ENCODE measurements at regions not wholly inside any gene's neighbourhood (a gene's known extent, or its start where the extent isn't known, plus 50 kb on each side); places are given as distances from the start of the nearest gene placed in this dataset.
"Not testable (repeated sequence)": the region's sequence is repeated elsewhere in the genome, so short reads cannot be mapped to it uniquely, and the experiment has no call there.

DNA sequence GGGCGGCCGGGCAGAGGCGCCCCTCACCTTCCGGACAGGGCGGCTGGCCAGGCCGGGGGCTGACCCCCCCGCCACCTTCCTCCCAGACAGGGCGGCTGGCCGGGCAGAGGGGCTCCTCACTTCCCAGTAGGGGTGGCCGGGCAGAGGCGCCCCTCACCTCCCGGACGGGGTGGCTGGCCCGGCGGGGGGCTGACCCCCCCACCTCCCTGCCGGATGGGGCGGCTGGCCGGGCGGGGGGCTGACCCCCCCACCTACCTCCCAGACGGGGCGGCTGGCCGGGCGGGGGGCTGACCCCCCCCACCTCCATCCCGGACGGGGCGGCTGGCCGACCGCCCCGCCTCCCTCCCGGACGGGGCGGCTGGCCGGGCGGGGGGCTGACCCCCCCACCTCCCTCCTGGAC is 1615.5 kb upstream of the C9orf72 start:
- TF ChIP-seq, protein P1, sequence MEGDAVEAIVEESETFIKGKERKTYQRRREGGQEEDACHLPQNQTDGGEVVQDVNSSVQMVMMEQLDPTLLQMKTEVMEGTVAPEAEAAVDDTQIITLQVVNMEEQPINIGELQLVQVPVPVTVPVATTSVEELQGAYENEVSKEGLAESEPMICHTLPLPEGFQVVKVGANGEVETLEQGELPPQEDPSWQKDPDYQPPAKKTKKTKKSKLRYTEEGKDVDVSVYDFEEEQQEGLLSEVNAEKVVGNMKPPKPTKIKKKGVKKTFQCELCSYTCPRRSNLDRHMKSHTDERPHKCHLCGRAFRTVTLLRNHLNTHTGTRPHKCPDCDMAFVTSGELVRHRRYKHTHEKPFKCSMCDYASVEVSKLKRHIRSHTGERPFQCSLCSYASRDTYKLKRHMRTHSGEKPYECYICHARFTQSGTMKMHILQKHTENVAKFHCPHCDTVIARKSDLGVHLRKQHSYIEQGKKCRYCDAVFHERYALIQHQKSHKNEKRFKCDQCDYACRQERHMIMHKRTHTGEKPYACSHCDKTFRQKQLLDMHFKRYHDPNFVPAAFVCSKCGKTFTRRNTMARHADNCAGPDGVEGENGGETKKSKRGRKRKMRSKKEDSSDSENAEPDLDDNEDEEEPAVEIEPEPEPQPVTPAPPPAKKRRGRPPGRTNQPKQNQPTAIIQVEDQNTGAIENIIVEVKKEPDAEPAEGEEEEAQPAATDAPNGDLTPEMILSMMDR (IDR thresholded peaks at IDR 0.05; ENCODE audit: extremely low read depth in 1 of 2, insufficient read depth in 1 of 2, low read depth in 1 of 2, low read length in 2 of 2), result not testable (repeated sequence)
- TF ChIP-seq POLR2AphosphoS5 (IDR thresholded peaks at IDR 0.05; ENCODE audit: insufficient read depth, low read depth, low read length); GATA2 (IDR thresholded peaks at IDR 0.05; ENCODE audit: insufficient read depth, insufficient read length, low read depth, low read length): not testable (repeated sequence)
